Right atrium auricular region (tissue), 2 donors: ENCODE measurements at regions not wholly inside any gene's neighbourhood (a gene's known extent, or its start where the extent isn't known, plus 50 kb on each side); places are given as distances from the start of the nearest gene placed in this dataset.

ENCODE experiments used
- DNase-seq: peaks from one replicate; pipeline ENCODE4 v3.0.0-alpha.2; 2019; ENCODE audit warnings: low spot score
- H3K27ac ChIP-seq, 2 donors: fragments of 200-600 bp; sonication (generic); 1 replicate in 1 of 2; 2 replicates in 1 of 2; pipeline ENCODE4 v1.5.1; 2016 to 2019
- H3K27me3 ChIP-seq, 2 donors: fragments of 200-600 bp; sonication (generic); one replicate each; pipeline versions ENCODE4 v1.5.1 to v1.6.0; 2017 to 2019
- H3K36me3 ChIP-seq: fragments of 200-600 bp; sonication (generic); one replicate; pipeline ENCODE4 v1.5.1; 2016
- H3K4me1 ChIP-seq, 2 donors: fragments of 200-600 bp; sonication (generic); one replicate each; pipeline versions ENCODE4 v1.5.1 to v1.6.0; 2017 to 2019
- H3K4me3 ChIP-seq, 2 donors: fragments of 200-600 bp; sonication (generic); 1 replicate in 1 of 2; 2 replicates in 1 of 2; pipeline ENCODE4 v1.5.1; 2017 to 2019; ENCODE audit warnings: mild to moderate bottlenecking in 1 of 2, moderate library complexity in 1 of 2
- H3K9me3 ChIP-seq, 2 donors: fragments of 200-600 bp; sonication (generic); one replicate each; pipeline ENCODE4 v1.5.1; 2019
- CTCF ChIP-seq, 2 donors: fragments of 200-600 bp; sonication (generic); IDR thresholded peaks; one replicate each; pipeline ENCODE4 v1.5.1; 2019; ENCODE audit warnings: antibody characterized with exemption in 2 of 2

- no peak for DNase-seq
- TF ChIP-seq CTCF (IDR thresholded peaks at IDR 0.05) = no peak
- Histone ChIP-seq H3K4me3 (no peak overlapping the region), H3K4me1 (no peaks in the 10 kb centered on the region), H3K27me3 (no peaks in the 10 kb centered on the region), H3K27ac (no peak overlapping the region), H3K36me3 (no peaks in the 10 kb centered on the region), H3K9me3 (peaks cover 0 to 5% of the 10 kb centered on the region in 2 donors)
Measured at GRCh38 chr6:165052561-165053480, 256.6 kb downstream of the C6orf118 start.

DNA sequence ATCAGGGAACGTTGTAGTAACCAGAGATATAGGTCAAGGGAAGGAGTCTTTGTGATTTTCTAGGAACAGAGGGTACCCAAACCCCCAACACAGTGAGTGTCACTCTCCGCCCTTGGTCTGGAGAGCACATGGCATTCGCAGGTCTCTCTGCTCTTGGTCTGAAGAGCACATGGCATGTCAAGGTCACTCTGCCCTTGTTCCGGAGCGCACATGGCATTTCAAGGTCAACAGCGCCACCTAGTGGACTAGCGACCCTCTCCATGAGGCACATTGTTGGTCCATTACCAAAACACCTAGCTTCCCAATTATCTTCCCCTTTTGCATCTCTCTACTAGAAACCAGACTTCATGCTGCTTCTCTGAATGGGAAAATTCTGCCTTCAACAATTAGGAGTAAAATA lies 260.0 kb downstream of the C6orf118 start:
- Histone ChIP-seq H3K9me3 (peaks cover 0 to 25% of the 10 kb centered on the region in 2 donors), H3K4me1 (no peaks in the 10 kb centered on the region), H3K27ac (no peak overlapping the region), H3K4me3 (no peak overlapping the region), H3K36me3 (no peaks in the 10 kb centered on the region), H3K27me3 (no peaks in the 10 kb centered on the region)
- no peak for DNase-seq
- peak in 1 of 2 donors; percentile 57 for TF ChIP-seq CTCF (IDR thresholded peaks at IDR 0.05)

- no peak for TF ChIP-seq CTCF (IDR thresholded peaks at IDR 0.05)
- DNase-seq = no peak
- no peak overlapping the region for H3K4me3 ChIP-seq
- H3K27me3 ChIP-seq = no peaks in the 10 kb centered on the region
- H3K9me3 ChIP-seq = peaks cover 0 to 25% of the 10 kb centered on the region in 2 donors
- no peaks in the 10 kb centered on the region for H3K36me3 ChIP-seq
- H3K4me1 ChIP-seq = no peaks in the 10 kb centered on the region
- no peak overlapping the region for H3K27ac ChIP-seq
Measured at GRCh38 chr6:165047952-165048351, 261.5 kb downstream of the C6orf118 start.

GRCh38 chr6:165045631-165046030 lies 263.8 kb downstream of the C6orf118 start:
- Histone ChIP-seq H3K36me3 (no peaks in the 10 kb centered on the region), H3K4me1 (no peaks in the 10 kb centered on the region), H3K27me3 (no peaks in the 10 kb centered on the region), H3K9me3 (peaks cover 0 to 25% of the 10 kb centered on the region in 2 donors), H3K27ac (no peak overlapping the region), H3K4me3 (no peak overlapping the region)
- no peak for TF ChIP-seq CTCF (IDR thresholded peaks at IDR 0.05)
- DNase-seq = no peak

DNA sequence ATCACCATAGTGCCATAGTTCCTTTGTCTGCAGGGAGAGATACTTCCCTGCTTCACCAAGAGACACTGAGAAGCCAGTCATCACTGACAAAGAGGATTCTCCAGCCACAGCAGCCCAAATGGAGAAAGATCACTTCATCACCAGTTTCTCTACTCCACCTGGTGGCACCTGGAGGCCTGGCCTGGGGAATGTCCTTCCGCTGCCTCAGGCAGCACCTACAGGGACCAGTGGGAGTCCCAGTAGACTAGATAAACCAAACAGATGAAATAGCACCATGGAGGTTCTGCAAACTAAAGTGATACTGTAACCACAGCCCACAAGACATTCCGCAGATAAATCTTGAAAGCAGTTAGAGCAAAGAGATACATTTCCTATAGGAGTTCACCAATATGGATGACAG lies 266.5 kb downstream of the C6orf118 start:
- no peak overlapping the region for H3K27ac ChIP-seq
- H3K9me3 ChIP-seq = peaks cover 0 to 21% of the 10 kb centered on the region in 2 donors
- no peak for TF ChIP-seq CTCF (IDR thresholded peaks at IDR 0.05)
- H3K36me3 ChIP-seq = no peaks in the 10 kb centered on the region
- no peak for DNase-seq
- no peak overlapping the region for H3K4me3 ChIP-seq
- no peaks in the 10 kb centered on the region for H3K27me3 ChIP-seq
- H3K4me1 ChIP-seq = no peaks in the 10 kb centered on the region
